ENCODE measurements at regions not wholly inside any gene's neighbourhood (a gene's known extent, or its start where the extent isn't known, plus 50 kb on each side); places are given as distances from the start of the nearest gene placed in this dataset.

DNA sequence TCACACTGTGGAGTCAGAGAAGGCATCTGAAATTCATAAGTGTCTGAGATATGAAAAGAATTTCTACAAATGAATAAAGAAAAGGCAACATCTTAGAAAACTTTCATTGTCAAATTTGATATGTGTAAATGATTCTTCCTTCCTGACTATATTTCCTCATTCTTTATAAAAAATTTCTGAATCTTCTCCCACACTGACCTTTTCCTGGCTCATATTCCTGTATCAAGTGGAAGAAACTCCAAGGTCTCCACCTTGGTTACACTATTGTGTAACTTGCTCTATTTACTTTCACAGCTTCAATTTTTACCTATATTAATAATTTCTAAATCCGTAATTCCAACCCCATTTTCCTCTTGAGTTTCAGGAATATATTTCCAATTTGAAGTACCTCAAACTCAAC, 93.5 kb upstream of the FBXL7 start:
- TF ChIP-seq, protein P1, sequence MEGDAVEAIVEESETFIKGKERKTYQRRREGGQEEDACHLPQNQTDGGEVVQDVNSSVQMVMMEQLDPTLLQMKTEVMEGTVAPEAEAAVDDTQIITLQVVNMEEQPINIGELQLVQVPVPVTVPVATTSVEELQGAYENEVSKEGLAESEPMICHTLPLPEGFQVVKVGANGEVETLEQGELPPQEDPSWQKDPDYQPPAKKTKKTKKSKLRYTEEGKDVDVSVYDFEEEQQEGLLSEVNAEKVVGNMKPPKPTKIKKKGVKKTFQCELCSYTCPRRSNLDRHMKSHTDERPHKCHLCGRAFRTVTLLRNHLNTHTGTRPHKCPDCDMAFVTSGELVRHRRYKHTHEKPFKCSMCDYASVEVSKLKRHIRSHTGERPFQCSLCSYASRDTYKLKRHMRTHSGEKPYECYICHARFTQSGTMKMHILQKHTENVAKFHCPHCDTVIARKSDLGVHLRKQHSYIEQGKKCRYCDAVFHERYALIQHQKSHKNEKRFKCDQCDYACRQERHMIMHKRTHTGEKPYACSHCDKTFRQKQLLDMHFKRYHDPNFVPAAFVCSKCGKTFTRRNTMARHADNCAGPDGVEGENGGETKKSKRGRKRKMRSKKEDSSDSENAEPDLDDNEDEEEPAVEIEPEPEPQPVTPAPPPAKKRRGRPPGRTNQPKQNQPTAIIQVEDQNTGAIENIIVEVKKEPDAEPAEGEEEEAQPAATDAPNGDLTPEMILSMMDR (IDR thresholded peaks at IDR 0.05; ENCODE audit: low read length, missing control alignments), result no peak
- no peak overlapping the region for H3K4me3 ChIP-seq (replicated peaks; ENCODE audit: low read depth, low read length)
- no peak for DNase-seq (ENCODE audit: low read depth)

DNA sequence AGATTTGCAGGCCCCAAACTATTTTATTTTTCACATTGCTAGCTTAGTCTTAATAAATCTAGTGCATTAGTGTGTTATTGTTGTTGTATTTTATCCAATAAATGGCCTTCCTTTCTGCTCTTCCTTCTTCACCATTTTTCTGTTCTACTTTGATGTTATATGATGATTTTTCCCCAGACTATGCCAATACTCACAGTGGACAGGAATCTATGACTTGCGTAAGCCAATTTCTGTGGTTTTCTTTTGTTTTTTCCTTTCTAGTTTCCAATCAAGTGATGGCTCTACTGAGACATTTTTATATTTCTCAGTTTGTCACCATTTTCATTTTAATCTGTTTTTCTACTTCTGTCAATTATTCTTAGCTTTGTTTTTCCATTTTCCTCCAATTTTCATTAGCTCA, 106.8 kb upstream of the FBXL7 start:
- DNase-seq (ENCODE audit: low read depth), result no peak
- TF ChIP-seq, protein P1 (IDR thresholded peaks at IDR 0.05; ENCODE audit: low read length, missing control alignments), result no peak
- no peak overlapping the region for H3K4me3 ChIP-seq (replicated peaks; ENCODE audit: low read depth, low read length)

DNA sequence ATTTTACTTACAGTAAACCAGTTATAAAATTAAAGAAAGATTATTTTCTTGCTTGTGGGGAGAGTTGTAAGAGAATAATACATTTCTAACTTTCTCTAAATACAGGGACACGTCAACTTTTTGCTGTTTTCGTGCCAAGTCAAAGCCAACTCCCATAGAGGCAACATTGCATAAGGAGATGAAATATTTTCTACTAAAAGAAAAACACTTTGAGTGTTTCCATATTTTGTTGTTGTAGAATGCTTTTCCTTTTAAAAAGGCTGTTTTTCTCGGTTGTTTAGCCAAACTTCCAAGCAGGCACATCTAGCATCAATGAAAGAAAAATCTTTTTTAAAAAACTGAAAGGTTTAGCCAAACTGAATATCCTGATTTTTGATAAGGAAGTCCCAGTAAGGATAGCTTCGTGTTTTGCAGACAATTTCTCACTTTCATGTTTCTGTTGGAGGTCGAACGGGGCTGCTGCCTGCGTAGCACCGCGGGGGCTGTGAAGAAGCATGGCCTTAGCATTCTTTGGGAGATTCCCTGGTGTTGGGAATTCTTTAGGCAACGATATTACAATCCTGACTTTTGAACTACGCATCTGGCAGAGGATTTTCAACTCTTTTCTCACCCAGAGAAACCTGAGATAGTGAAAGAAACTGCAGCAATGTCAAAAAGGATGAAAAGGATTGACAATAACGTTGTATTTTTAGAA, 108.1 kb upstream of the FBXL7 start:
- TF ChIP-seq, protein P1 (IDR thresholded peaks at IDR 0.05; ENCODE audit: low read length, missing control alignments), result no peak
- peak; percentile 29 for DNase-seq (ENCODE audit: low read depth)

GRCh38 chr5:15388866-15389265, 111.1 kb upstream of the FBXL7 start:
- no peak for DNase-seq (ENCODE audit: low read depth)
- TF ChIP-seq, protein P1 (IDR thresholded peaks at IDR 0.05; ENCODE audit: low read length, missing control alignments), result no peak
- H3K4me3 ChIP-seq (replicated peaks; ENCODE audit: low read depth, low read length), result no peak overlapping the region

More for the DNA sequence above, 108.1 kb upstream of the FBXL7 start:
- H3K4me3 ChIP-seq (replicated peaks; ENCODE audit: low read depth, low read length), result no peak overlapping the region

GRCh38 chr5:15387931-15388524, 112.0 kb upstream of the FBXL7 start:
- DNase-seq (ENCODE audit: low read depth), result no peak
- no peak overlapping the region for H3K4me3 ChIP-seq (replicated peaks; ENCODE audit: low read depth, low read length)
- TF ChIP-seq, protein P1 (IDR thresholded peaks at IDR 0.05; ENCODE audit: low read length, missing control alignments), result no peak

DNA sequence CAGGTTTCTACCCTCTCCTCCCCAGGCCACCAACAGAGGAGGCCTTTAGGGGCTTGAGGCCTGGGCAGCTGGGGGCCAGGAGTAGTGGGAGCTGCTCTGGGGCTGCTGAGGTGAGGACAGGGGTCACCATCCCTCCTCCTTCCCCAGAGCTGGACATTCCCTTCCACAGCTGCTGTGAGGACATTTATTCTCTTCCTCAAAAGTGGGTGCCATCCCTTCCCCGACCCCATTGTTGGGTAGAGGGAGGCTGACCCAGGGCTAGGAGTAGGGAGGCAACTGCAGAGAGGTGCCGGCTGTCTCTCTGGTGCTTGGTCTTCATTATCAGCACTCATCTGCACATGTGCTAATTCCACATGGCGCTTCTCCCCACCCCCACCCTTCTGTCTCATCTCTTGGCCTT, 113.9 kb upstream of the FBXL7 start:
- TF ChIP-seq, protein P1 (IDR thresholded peaks at IDR 0.05; ENCODE audit: low read length, missing control alignments), result no peak
- no peak for DNase-seq (ENCODE audit: low read depth)

DNA sequence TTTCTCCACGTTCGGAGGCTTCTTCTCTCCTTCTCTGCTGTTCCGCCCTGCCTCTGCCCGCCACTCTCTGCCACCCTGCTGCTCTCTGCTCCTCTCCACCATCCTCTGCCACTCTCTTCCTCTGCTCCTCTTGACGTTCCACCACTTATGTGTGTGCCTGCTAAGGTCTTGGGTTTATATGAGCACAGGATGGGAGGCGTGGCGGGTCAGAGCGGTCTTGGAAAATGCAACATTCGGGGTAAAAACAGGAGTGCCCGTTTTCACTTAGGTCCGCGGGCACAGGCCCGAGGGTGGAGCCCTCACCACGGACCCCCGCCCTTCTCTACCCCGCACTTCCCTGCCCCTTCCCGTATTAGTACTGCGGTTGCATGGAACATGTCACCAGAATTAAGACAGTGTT, 114.4 kb upstream of the FBXL7 start:
- DNase-seq (ENCODE audit: low read depth), result no peak
- H3K4me3 ChIP-seq (replicated peaks; ENCODE audit: low read depth, low read length), result no peak overlapping the region
- TF ChIP-seq, protein P1 (IDR thresholded peaks at IDR 0.05; ENCODE audit: low read length, missing control alignments), result no peak

More for the DNA sequence above, 113.9 kb upstream of the FBXL7 start:
- H3K4me3 ChIP-seq (replicated peaks; ENCODE audit: low read depth, low read length), result no peak overlapping the region
